ENCODE measurements at regions not wholly inside any gene's neighbourhood (a gene's known extent, or its start where the extent isn't known, plus 50 kb on each side); places are given as distances from the start of the nearest gene placed in this dataset.

DNA sequence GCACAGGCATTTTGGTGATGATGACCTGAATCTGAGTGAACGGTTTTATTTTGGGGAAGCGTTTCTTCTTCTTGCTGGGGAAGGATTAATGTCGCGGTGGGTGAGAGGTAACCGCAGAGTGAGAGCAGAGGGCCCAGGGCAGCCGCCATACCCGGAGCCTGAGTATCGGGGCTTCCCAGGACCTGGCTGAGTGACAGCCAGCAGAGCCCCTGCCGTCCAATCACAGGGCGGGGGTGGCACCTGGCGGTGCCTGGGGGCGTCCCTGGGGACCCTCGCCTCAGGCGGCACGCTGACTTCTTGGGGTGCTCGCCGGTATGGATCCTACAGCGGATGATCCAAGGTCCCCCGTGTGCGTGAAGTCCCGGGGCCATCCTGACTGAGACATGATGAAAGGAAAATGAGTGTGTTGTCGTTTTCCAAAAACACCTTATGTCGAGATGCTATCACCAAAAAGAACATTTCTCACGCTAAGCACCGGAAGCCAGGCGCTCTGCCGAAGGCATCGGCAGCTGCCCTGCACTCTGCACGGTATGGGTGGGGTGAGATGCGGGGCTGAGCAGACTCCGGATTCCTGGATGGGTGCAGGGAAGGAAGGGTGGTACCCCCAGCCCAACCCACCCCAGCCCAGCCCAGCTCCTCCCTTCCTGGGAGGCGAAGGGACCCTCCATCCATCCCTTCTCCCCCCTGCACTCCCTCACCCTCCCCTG lies 227.9 kb upstream of the SHH start:
- TF ChIP-seq YY1 (IDR thresholded peaks at IDR 0.05; ENCODE audit: insufficient read depth, insufficient read length) (no peak), ZNF274 (IDR thresholded peaks at IDR 0.05; ENCODE audit: low read depth, low read length) (no peak), SUZ12 (IDR thresholded peaks at IDR 0.05; ENCODE audit: extremely low read depth, insufficient read depth, insufficient read length) (no peak)
